ENCODE measurements at regions not wholly inside any gene's neighbourhood (a gene's known extent, or its start where the extent isn't known, plus 50 kb on each side); places are given as distances from the start of the nearest gene placed in this dataset.

GRCh38 chr4:116516711-116517110, 568.7 kb downstream of the TRAM1L1 start:
- TF ChIP-seq CTCF (IDR thresholded peaks at IDR 0.05; ENCODE audit: unreplicated experiment): no peak
- H3K9me3 Mint-ChIP-seq: peaks cover 32% of the 10 kb centered on the region

GRCh38 chr4:116515959-116516358, 569.4 kb downstream of the TRAM1L1 start:
- H3K27me3 Mint-ChIP-seq (ENCODE audit: low read depth): no peaks in the 10 kb centered on the region
- H3K36me3 Mint-ChIP-seq: peaks cover 6% of the 10 kb centered on the region
- H3K4me3 Mint-ChIP-seq: no peak overlapping the region
- DNase-seq (ENCODE audit: low spot score in 2 of 2, unreplicated experiment in 2 of 2): no peak
- H3K4me1 Mint-ChIP-seq: no peaks in the 10 kb centered on the region
- peaks cover 32% of the 10 kb centered on the region for H3K9me3 Mint-ChIP-seq
- no peak for TF ChIP-seq CTCF (IDR thresholded peaks at IDR 0.05; ENCODE audit: unreplicated experiment)
- H3K27ac Mint-ChIP-seq: no peak overlapping the region

More at GRCh38 chr4:116516711-116517110, 568.7 kb downstream of the TRAM1L1 start:
- no peak overlapping the region for H3K4me3 Mint-ChIP-seq
- H3K27ac Mint-ChIP-seq: no peak overlapping the region
- no peak for DNase-seq (ENCODE audit: low spot score in 2 of 2, unreplicated experiment in 2 of 2)
- H3K4me1 Mint-ChIP-seq: no peaks in the 10 kb centered on the region
- no peaks in the 10 kb centered on the region for H3K27me3 Mint-ChIP-seq (ENCODE audit: low read depth)
- peaks cover 6% of the 10 kb centered on the region for H3K36me3 Mint-ChIP-seq

GRCh38 chr4:116512552-116512951, 572.8 kb downstream of the TRAM1L1 start:
- Mint-ChIP-seq H3K27ac (no peak overlapping the region), H3K4me1 (no peaks in the 10 kb centered on the region), H3K4me3 (no peak overlapping the region), H3K27me3 (ENCODE audit: low read depth) (no peaks in the 10 kb centered on the region), H3K36me3 (peaks cover 4% of the 10 kb centered on the region), H3K9me3 (peaks cover 25% of the 10 kb centered on the region)
- no peak for DNase-seq (ENCODE audit: low spot score in 2 of 2, unreplicated experiment in 2 of 2)
- no peak for TF ChIP-seq CTCF (IDR thresholded peaks at IDR 0.05; ENCODE audit: unreplicated experiment)

GRCh38 chr4:116501954-116502353, 583.4 kb downstream of the TRAM1L1 start:
- H3K4me3 Mint-ChIP-seq: no peak overlapping the region
- H3K27ac Mint-ChIP-seq: no peak overlapping the region
- H3K27me3 Mint-ChIP-seq (ENCODE audit: low read depth): no peaks in the 10 kb centered on the region
- peaks cover 6% of the 10 kb centered on the region for H3K9me3 Mint-ChIP-seq
- no peak for DNase-seq (ENCODE audit: low spot score in 2 of 2, unreplicated experiment in 2 of 2)
- H3K4me1 Mint-ChIP-seq: peaks cover 2% of the 10 kb centered on the region
- H3K36me3 Mint-ChIP-seq: no peaks in the 10 kb centered on the region
- no peak for TF ChIP-seq CTCF (IDR thresholded peaks at IDR 0.05; ENCODE audit: unreplicated experiment)

- Mint-ChIP-seq H3K4me1 (peaks cover 2% of the 10 kb centered on the region), H3K4me3 (no peak overlapping the region), H3K36me3 (no peaks in the 10 kb centered on the region), H3K27me3 (ENCODE audit: low read depth) (no peaks in the 10 kb centered on the region), H3K9me3 (peaks cover 6% of the 10 kb centered on the region), H3K27ac (no peak overlapping the region)
- no peak for DNase-seq (ENCODE audit: low spot score in 2 of 2, unreplicated experiment in 2 of 2)
- no peak for TF ChIP-seq CTCF (IDR thresholded peaks at IDR 0.05; ENCODE audit: unreplicated experiment)
These were observed 585.2 kb downstream of the TRAM1L1 start for GRCh38 chr4:116500225-116500624.

GRCh38 chr4:116489739-116490138, 595.6 kb downstream of the TRAM1L1 start:
- no peak overlapping the region for H3K27ac Mint-ChIP-seq
- no peaks in the 10 kb centered on the region for H3K36me3 Mint-ChIP-seq
- DNase-seq (ENCODE audit: low spot score in 2 of 2, unreplicated experiment in 2 of 2): no peak
- H3K27me3 Mint-ChIP-seq (ENCODE audit: low read depth): no peaks in the 10 kb centered on the region
- no peak overlapping the region for H3K4me3 Mint-ChIP-seq
- peaks cover 10% of the 10 kb centered on the region for H3K9me3 Mint-ChIP-seq
- no peaks in the 10 kb centered on the region for H3K4me1 Mint-ChIP-seq
- TF ChIP-seq CTCF (IDR thresholded peaks at IDR 0.05; ENCODE audit: unreplicated experiment): no peak
